WTC11 (cell line): ENCODE measurements at regions not wholly inside any gene's neighbourhood (a gene's known extent, or its start where the extent isn't known, plus 50 kb on each side); places are given as distances from the start of the nearest gene placed in this dataset.

Experiments used
- ATAC-seq: fragments of 200-7000 bp; cut with Tn5 transposase; 2 replicates; pipeline ENCODE4 v1.10.0; 2021; ENCODE audit warnings: mild to moderate bottlenecking, moderate library complexity
- CTCF ChIA-PET: fragments of 300-600 bp; sonication (Branson Sonifier 250); formaldehyde crosslinking; loops from one replicate; lab custom pipeline; 2021; ENCODE audit warnings: antibody characterized with exemption; lab: Charles Lee
- POLR2A ChIA-PET: fragments of 350-600 bp; sonication (Branson Sonifier 250); formaldehyde crosslinking; loops from one replicate; lab custom pipeline; 2021; ENCODE audit warnings: antibody characterized with exemption; lab: Charles Lee
- DNase-seq: peaks from one replicate; pipeline ENCODE4 v3.0.0; 2021; ENCODE audit warnings: low spot score
- H3K27ac Mint-ChIP-seq: 2 replicates; pipeline ENCODE4 v1.8.0; 2021; ENCODE audit warnings: mixed read lengths
- H3K27me3 Mint-ChIP-seq: 2 replicates; pipeline ENCODE4 v1.8.0; 2021; ENCODE audit warnings: low read depth, mild to moderate bottlenecking, moderate library complexity, mixed read lengths
- H3K36me3 Mint-ChIP-seq: 2 replicates; pipeline ENCODE4 v1.8.0; 2021; ENCODE audit warnings: mixed read lengths
- H3K4me1 Mint-ChIP-seq: 2 replicates; pipeline ENCODE4 v1.8.0; 2022; ENCODE audit warnings: mixed read lengths
- H3K4me3 Mint-ChIP-seq: 2 replicates; pipeline ENCODE4 v1.8.0; 2021; ENCODE audit warnings: mild to moderate bottlenecking, moderate library complexity, mixed read lengths
- H3K9me3 Mint-ChIP-seq: 2 replicates; pipeline ENCODE4 v1.8.0; 2021; ENCODE audit warnings: mixed read lengths
- ATF1 ChIP-seq: sonication (generic); formaldehyde crosslinking; IDR thresholded peaks from 2 replicates; pipeline ENCODE4 v1.8.1; 2023; ENCODE audit warnings: mild to moderate bottlenecking, moderate library complexity, missing genetic modification reagents
- CBFB ChIP-seq: sonication (generic); formaldehyde crosslinking; IDR thresholded peaks from 2 replicates; pipeline ENCODE4 v1.8.1; 2022; ENCODE audit warnings: mild to moderate bottlenecking, low read depth, missing genetic modification reagents
- CDX4 ChIP-seq: fragments of 250-450 bp; sonication (Bioruptor Pico); IDR thresholded peaks from 2 replicates; pipeline ENCODE4 v1.9.0; 2021; ENCODE audit warnings: moderate library complexity, mild to moderate bottlenecking, inconsistent platforms, borderline replicate concordance
- CREM ChIP-seq: sonication (generic); formaldehyde crosslinking; IDR thresholded peaks from 2 replicates; pipeline ENCODE4 v1.8.1; 2022; ENCODE audit warnings: mild to moderate bottlenecking, missing genetic modification reagents, moderate library complexity
- GABPB1 ChIP-seq: sonication (generic); formaldehyde crosslinking; IDR thresholded peaks from 2 replicates; pipeline ENCODE4 v1.8.1; 2023; ENCODE audit warnings: mild to moderate bottlenecking, missing genetic modification reagents
- JUN ChIP-seq: sonication (generic); formaldehyde crosslinking; IDR thresholded peaks from 2 replicates; pipeline ENCODE4 v1.8.0; 2023; ENCODE audit warnings: mild to moderate bottlenecking, missing genetic modification reagents
- MYBL2 ChIP-seq: sonication (generic); formaldehyde crosslinking; IDR thresholded peaks from 2 replicates; pipeline ENCODE4 v1.8.1; 2023; ENCODE audit warnings: mild to moderate bottlenecking, moderate library complexity, missing genetic modification reagents
- NFE2L1 ChIP-seq: sonication (generic); formaldehyde crosslinking; IDR thresholded peaks from 2 replicates; pipeline ENCODE4 v1.8.1; 2023; ENCODE audit warnings: missing genetic modification reagents
- NR2C2 ChIP-seq: sonication (generic); formaldehyde crosslinking; IDR thresholded peaks from 2 replicates; pipeline ENCODE4 v1.8.0; 2022; ENCODE audit warnings: mild to moderate bottlenecking, missing genetic modification reagents
- OVOL2 ChIP-seq: fragments of 250-450 bp; sonication (Bioruptor Pico); IDR thresholded peaks from 2 replicates; pipeline ENCODE4 v1.9.0; 2021; ENCODE audit warnings: mild to moderate bottlenecking, borderline replicate concordance
- TCF7 ChIP-seq: sonication (generic); formaldehyde crosslinking; IDR thresholded peaks from 2 replicates; pipeline ENCODE4 v1.8.0; 2022; ENCODE audit warnings: mild to moderate bottlenecking, low read depth, missing genetic modification reagents, moderate library complexity
- ZNF121 ChIP-seq: sonication (generic); formaldehyde crosslinking; IDR thresholded peaks from 2 replicates; pipeline ENCODE4 v1.8.0; 2023; ENCODE audit warnings: missing genetic modification reagents
- ZNF232 ChIP-seq: sonication (generic); formaldehyde crosslinking; IDR thresholded peaks from 2 replicates; pipeline ENCODE4 v1.8.0; 2022; ENCODE audit warnings: mild to moderate bottlenecking, missing genetic modification reagents
- ZNF425 ChIP-seq: fragments of 250-450 bp; sonication (Bioruptor Pico); conservative IDR thresholded peaks from 2 replicates; pipeline ENCODE4 v1.9.0; 2021; ENCODE audit warnings: mild to moderate bottlenecking
- TF ChIP-seq, protein P1 (sequence below): fragments of 250-450 bp; sonication (Bioruptor Pico); IDR thresholded peaks from 2 replicates; pipeline ENCODE4 v2.1.2; 2022; ENCODE audit warnings: mild to moderate bottlenecking, moderate library complexity
- TF ChIP-seq, protein P2 (sequence below): sonication (generic); formaldehyde crosslinking; IDR thresholded peaks from 2 replicates; pipeline ENCODE4 v1.8.1; 2022; ENCODE audit warnings: mild to moderate bottlenecking, missing genetic modification reagents, moderate library complexity, borderline replicate concordance
- TF ChIP-seq, protein P3 (sequence below): sonication (generic); formaldehyde crosslinking; IDR thresholded peaks from 2 replicates; pipeline ENCODE4 v1.8.0; 2022; ENCODE audit warnings: mild to moderate bottlenecking, missing genetic modification reagents
- TF ChIP-seq, protein P4 (sequence below): sonication (generic); formaldehyde crosslinking; IDR thresholded peaks from 2 replicates; pipeline ENCODE4 v1.8.1; 2023; ENCODE audit warnings: mild to moderate bottlenecking, missing genetic modification reagents, moderate library complexity
- TF ChIP-seq, protein P5 (sequence below): sonication (generic); formaldehyde crosslinking; conservative IDR thresholded peaks from 2 replicates; pipeline ENCODE4 v1.8.1; 2023; ENCODE audit warnings: mild to moderate bottlenecking, low read depth, missing genetic modification reagents, moderate library complexity
- TF ChIP-seq, protein P6 (sequence below): sonication (generic); formaldehyde crosslinking; IDR thresholded peaks from 2 replicates; pipeline ENCODE4 v1.8.1; 2022; ENCODE audit warnings: mild to moderate bottlenecking, moderate library complexity, missing genetic modification reagents

DNA sequence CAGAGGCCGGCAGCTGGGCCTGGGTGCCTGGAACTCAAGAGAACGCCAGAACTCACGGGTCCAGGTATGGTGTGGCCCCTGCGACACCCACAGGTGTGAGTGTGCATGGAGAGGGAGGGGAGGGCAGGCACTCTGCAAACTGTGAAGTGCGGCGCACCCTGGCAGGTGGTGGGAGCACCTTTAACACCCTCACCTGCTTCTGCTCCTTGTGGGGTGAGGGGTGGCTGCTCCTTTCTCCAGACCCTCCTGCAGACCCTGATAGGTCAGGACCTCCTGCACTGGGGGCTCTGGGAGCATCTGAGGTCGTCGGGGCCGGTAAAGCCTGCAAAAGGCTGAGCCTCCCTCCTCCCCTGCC, 324.7 kb upstream of the SFSWAP start (continued):
- no peak for TF ChIP-seq ZNF121 (CRISPR knock-in tag)
- TF ChIP-seq, protein P1, sequence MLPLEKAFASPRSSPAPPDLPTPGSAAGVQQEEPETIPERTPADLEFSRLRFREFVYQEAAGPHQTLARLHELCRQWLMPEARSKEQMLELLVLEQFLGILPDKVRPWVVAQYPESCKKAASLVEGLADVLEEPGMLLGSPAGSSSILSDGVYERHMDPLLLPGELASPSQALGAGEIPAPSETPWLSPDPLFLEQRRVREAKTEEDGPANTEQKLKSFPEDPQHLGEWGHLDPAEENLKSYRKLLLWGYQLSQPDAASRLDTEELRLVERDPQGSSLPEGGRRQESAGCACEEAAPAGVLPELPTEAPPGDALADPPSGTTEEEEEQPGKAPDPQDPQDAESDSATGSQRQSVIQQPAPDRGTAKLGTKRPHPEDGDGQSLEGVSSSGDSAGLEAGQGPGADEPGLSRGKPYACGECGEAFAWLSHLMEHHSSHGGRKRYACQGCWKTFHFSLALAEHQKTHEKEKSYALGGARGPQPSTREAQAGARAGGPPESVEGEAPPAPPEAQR (CRISPR knock-in tag), result no peak
- TF ChIP-seq MYBL2 (CRISPR knock-in tag), result no peak

- CTCF ChIA-PET, result interaction anchor here (2.2 kb wide), 1 partner anchor 283 kb away, joined by 6 read pairs; no protein-coding TSS in a partner anchor
- H3K4me3 Mint-ChIP-seq, result no peak overlapping the region
- TF ChIP-seq, protein P1 (CRISPR knock-in tag), result no peak
- TF ChIP-seq NFE2L1 (no peak), ATF1 (CRISPR knock-in tag) (no peak), GABPB1 (CRISPR knock-in tag) (no peak), ZNF425 (CRISPR knock-in tag) (no peak), NR2C2 (no peak), CDX4 (no peak), CBFB (CRISPR knock-in tag) (no peak), JUN (CRISPR knock-in tag) (no peak), CREM (CRISPR knock-in tag) (no peak), ZNF232 (CRISPR knock-in tag) (no peak), OVOL2 (no peak), TCF7 (CRISPR knock-in tag) (no peak), MYBL2 (CRISPR knock-in tag) (no peak)
- TF ChIP-seq, protein P2, sequence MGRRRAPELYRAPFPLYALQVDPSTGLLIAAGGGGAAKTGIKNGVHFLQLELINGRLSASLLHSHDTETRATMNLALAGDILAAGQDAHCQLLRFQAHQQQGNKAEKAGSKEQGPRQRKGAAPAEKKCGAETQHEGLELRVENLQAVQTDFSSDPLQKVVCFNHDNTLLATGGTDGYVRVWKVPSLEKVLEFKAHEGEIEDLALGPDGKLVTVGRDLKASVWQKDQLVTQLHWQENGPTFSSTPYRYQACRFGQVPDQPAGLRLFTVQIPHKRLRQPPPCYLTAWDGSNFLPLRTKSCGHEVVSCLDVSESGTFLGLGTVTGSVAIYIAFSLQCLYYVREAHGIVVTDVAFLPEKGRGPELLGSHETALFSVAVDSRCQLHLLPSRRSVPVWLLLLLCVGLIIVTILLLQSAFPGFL (CRISPR knock-in tag), result no peak
- TF ChIP-seq, protein P3, sequence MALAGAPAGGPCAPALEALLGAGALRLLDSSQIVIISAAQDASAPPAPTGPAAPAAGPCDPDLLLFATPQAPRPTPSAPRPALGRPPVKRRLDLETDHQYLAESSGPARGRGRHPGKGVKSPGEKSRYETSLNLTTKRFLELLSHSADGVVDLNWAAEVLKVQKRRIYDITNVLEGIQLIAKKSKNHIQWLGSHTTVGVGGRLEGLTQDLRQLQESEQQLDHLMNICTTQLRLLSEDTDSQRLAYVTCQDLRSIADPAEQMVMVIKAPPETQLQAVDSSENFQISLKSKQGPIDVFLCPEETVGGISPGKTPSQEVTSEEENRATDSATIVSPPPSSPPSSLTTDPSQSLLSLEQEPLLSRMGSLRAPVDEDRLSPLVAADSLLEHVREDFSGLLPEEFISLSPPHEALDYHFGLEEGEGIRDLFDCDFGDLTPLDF (CRISPR knock-in tag), result no peak
- TF ChIP-seq, protein P4, sequence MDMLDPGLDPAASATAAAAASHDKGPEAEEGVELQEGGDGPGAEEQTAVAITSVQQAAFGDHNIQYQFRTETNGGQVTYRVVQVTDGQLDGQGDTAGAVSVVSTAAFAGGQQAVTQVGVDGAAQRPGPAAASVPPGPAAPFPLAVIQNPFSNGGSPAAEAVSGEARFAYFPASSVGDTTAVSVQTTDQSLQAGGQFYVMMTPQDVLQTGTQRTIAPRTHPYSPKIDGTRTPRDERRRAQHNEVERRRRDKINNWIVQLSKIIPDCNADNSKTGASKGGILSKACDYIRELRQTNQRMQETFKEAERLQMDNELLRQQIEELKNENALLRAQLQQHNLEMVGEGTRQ (CRISPR knock-in tag), result no peak
- TF ChIP-seq, protein P5, sequence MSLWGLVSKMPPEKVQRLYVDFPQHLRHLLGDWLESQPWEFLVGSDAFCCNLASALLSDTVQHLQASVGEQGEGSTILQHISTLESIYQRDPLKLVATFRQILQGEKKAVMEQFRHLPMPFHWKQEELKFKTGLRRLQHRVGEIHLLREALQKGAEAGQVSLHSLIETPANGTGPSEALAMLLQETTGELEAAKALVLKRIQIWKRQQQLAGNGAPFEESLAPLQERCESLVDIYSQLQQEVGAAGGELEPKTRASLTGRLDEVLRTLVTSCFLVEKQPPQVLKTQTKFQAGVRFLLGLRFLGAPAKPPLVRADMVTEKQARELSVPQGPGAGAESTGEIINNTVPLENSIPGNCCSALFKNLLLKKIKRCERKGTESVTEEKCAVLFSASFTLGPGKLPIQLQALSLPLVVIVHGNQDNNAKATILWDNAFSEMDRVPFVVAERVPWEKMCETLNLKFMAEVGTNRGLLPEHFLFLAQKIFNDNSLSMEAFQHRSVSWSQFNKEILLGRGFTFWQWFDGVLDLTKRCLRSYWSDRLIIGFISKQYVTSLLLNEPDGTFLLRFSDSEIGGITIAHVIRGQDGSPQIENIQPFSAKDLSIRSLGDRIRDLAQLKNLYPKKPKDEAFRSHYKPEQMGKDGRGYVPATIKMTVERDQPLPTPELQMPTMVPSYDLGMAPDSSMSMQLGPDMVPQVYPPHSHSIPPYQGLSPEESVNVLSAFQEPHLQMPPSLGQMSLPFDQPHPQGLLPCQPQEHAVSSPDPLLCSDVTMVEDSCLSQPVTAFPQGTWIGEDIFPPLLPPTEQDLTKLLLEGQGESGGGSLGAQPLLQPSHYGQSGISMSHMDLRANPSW (CRISPR knock-in tag), result no peak
- TF ChIP-seq, protein P6, sequence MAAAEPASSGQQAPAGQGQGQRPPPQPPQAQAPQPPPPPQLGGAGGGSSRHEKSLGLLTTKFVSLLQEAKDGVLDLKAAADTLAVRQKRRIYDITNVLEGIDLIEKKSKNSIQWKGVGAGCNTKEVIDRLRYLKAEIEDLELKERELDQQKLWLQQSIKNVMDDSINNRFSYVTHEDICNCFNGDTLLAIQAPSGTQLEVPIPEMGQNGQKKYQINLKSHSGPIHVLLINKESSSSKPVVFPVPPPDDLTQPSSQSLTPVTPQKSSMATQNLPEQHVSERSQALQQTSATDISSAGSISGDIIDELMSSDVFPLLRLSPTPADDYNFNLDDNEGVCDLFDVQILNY (CRISPR knock-in tag), result no peak
Measured at GRCh38 chr12:131386781-131387180, 324.1 kb upstream of the SFSWAP start.

More at GRCh38 chr12:131386781-131387180, 324.1 kb upstream of the SFSWAP start:
- POLR2A ChIA-PET, result no interaction called here
- DNase-seq (no peak), ATAC-seq (no peak)
- no peaks in the 10 kb centered on the region for H3K27me3 Mint-ChIP-seq
- no peaks in the 10 kb centered on the region for H3K9me3 Mint-ChIP-seq
- H3K4me1 Mint-ChIP-seq, result peaks cover 16% of the 10 kb centered on the region
- H3K27ac Mint-ChIP-seq, result no peak overlapping the region
- H3K36me3 Mint-ChIP-seq, result no peaks in the 10 kb centered on the region
